GM19238 (cell line): ENCODE measurements at regions not wholly inside any gene's neighbourhood (a gene's known extent, or its start where the extent isn't known, plus 50 kb on each side); places are given as distances from the start of the nearest gene placed in this dataset.
"Not testable (repeated sequence)": the region's sequence is repeated elsewhere in the genome, so short reads cannot be mapped to it uniquely, and the experiment has no call there.

Experiments used
- DNase-seq: peaks from one replicate; pipeline ENCODE4 v3.0.0; 2011; ENCODE audit warnings: low spot score; ENCODE audit not compliant: insufficient read length

GRCh38 chr7:79953130-79953529 is 181.5 kb upstream of the GNAI1 start:
- no peak for DNase-seq

DNA sequence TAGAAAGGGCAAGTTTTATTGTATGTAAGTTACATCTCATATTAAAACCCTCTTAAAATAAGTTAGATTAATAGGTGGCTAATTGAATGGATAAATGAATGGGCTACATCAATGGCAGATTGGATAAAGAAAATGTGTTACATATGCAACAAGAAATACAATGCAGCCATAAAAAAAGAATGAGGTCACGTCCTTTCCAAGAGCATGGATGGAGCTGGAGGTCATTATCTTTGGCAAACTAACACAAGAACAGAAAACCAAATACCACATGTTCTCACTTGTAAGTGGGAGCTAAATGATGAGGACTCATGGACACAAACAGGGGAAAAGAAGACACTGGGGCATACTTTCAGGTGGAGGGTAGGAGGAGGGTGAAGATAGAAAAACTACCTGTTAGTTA is 182.2 kb upstream of the GNAI1 start:
- no peak for DNase-seq

DNA sequence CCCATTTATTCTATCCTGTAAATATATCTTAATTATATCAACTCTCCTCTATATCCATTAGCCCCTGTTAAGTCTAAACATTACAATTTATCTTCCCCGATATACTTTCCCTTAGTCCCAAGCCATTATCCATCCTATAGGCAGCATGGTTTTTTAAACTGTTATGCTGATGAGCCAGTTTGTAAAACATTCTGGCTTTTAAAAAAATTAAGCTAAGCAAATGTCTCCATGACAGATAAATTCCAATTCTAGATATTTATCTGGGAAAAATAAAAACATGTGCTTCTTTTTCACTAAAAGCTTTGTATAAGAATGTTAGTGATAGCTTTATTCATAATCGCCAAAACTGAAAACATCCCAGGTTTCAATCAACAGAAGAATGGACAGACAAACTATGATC is 183.2 kb upstream of the GNAI1 start:
- no peak for DNase-seq

- no peak for DNase-seq
These were observed 184.9 kb upstream of the GNAI1 start for GRCh38 chr7:79949778-79950177.

- DNase-seq, result no peak
These were observed 198.2 kb upstream of the GNAI1 start for GRCh38 chr7:79936281-79936983.

DNA sequence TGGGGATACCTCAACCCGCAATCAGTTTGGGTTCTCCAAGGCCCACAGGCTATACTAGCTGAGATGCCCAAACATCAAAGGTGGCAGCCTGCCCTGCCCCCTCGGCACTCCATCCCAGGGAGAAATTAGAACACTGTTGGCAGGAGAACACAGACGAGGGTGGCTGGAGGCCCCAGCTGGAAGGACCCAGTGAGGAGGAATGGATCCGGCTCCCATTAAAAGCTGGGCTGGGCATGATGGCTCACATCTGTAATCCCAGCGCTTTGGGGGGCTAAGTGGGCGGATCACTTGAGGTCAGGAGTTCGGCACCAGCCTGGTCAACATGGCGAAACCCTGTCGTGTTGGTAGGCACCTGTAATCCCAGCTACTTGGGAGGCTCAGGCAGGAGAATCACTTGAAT is 199.9 kb upstream of the GNAI1 start:
- DNase-seq, result no peak

GRCh38 chr7:79933144-79933543 is 201.5 kb upstream of the GNAI1 start:
- no peak for DNase-seq

GRCh38 chr7:79930604-79931003 is 204.0 kb upstream of the GNAI1 start:
- no peak for DNase-seq

DNA sequence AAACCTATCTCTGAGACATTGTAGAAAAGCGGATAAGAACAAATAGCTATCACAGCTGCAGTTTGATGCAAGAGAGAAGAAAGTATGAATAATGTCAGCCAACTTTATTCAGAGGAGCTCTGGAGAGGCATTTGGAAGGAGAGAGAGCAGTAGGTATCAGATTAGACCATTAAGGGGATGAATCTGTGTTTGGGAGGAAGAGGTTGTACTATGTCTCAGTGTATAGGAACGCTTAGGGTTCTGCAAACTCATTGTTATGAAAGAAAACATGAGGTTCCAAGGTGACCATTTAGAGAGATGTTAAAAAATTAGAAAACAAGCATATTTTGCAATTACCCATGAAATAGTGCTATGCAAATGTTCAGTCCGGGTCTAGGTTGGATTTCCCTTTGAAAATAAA is 207.5 kb upstream of the GNAI1 start:
- DNase-seq, result no peak

- no peak for DNase-seq
These were observed 210.7 kb upstream of the GNAI1 start for GRCh38 chr7:79923953-79924352.

DNA sequence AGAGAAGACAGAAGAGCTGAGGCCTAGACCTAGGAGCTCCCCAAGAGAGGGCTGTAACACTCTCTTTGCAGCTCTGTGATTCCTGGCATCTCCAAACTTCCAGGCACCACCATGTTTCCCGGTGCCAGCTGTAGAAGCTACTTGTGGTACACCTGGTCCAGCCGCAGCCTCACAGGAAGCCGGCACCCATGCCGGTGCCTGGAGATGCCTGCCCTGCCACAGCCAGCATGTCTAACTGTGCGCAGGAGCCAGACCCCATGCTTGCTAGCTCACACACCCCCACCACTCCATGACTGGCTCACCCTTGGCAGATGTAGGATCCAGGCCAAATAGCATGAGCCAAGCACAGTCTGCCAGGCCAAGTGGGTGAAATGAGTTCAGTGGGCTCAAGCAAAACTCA is 211.7 kb upstream of the GNAI1 start:
- DNase-seq, result no peak

DNA sequence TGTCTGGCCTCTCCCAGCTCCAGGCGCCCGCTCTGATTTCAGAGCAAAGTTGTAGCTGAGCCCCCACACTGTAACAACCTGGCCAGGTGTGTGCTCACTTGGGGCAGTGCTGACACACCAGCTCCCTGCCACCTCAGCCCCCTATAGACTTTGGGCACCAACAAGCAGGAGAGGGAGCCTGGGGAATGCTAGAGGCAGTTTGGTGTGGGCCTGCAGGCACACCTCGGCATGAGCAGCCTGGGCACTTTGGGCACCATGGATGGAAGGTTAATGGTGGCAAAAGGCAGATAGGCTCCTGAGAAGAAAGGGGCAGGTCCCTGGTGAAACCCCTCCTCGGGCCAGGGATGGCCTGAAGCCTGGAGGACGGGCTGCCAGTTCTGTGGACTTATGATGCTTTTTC is 212.7 kb upstream of the GNAI1 start:
- DNase-seq, result no peak

- not testable (repeated sequence) for DNase-seq
These were observed 216.0 kb upstream of the GNAI1 start for GRCh38 chr7:79918632-79919031.

DNA sequence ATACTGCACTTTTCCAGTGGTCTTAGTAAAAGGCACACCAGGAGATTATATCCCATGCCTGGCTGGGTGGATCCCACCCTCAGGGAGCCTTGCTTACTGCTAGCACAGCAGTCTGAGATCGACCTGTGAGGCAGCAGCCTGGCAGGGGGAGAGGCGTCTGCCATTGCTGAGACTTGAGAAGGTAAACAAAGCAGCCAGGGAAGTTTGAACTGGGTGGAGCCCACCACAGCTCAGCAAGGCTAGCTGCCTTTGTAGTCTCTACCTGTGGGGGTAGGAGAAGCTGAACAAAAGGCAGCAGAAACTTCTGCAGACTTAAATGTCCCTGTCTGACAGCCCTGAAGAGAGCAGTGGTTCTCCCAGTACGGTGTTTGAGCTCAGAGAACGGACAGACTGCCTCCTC is 219.3 kb upstream of the GNAI1 start:
- not testable (repeated sequence) for DNase-seq

- no peak for DNase-seq
These were observed 222.4 kb upstream of the GNAI1 start for GRCh38 chr7:79912213-79912633.

DNA sequence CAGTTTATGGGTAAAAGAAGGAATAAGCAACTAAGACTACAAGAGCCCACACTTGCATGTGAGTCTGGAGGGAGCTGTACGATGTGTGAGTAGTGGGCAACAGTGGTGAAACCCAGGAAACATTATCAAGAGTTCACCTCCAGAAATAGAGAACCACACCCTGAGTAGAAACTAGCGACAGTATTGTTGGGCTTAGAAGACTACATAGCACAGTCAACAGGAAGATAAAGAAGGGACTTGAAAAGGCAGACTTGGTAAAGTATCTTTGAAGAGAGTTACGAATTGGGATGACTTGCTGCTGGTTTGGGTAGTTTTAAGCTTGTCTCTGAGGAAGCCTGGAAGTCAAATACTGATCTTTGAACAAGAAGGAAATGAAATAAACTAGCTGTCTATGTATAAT is 223.2 kb upstream of the GNAI1 start:
- no peak for DNase-seq

DNA sequence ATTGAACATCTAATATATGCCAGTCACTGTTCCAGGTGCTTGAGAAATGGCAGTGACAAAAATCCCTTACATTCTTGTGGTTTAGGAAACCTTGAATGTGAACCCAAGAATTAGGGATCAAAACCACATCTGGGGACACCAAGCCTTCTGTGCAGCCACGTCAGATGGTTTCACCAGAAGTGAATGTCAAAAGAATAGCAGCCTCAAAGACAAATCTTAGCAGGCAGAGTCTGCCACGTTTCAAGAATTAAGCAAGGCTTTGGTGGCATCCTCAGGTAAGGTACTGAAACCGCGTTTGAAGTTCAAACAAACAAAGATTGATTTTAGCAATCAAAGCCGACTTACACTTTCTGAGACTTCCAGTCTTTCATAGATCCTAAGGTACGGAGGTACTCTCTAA is 225.5 kb upstream of the GNAI1 start:
- DNase-seq, result no peak

DNA sequence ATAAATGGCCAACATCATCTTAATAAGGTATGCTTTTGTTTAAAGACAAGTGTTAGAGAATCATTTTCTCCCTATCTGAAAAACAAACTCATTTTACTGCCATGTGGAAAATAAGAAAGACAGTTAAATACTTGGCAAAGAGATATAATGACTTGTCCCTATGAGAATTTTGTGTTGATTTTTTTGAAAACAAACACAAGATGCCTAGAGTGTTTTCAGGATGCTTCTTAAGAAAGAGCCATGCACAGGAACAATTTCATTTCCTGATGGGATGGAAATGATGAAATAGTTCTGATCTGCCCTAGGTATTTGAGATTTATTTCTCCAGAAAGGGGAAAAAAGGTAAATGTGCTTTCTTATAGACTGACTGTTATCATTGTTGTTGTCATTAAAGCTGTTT is 237.5 kb upstream of the GNAI1 start:
- DNase-seq, result no peak

DNA sequence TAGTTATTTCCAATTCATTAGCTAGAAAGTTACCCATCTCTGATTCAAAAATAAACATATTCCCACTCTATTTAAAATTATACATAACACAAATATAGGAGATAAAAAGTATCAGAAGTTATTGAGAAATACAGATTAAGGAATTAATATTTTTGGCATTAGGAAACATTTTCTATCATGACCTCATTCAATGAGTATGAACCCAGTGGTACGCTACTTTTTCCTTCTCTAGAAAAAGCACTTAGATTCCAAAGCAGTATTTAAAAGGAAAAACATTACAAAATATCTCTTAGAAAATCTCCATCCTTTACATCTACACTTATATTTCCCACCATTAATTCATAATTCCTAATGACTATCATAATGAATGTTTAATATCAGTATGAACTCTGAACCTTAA is 240.6 kb upstream of the GNAI1 start:
- DNase-seq, result no peak

DNA sequence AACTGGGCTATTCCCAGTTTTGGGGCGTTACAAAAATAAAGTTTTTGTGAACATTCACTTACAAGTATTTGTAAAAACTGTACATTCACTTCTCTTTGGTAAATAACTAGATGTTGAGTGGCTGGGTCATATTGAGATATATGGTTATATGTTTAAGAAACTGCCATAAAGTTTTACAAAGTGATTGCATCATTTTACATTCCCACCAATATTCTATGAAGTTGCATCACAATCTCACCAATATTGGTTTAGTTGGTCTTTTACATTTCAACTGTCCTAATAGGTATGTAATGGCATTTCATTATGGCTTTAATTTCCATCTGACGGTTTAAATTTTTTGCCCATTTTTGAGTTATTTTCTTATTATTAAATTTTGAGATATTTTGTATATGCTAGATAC is 251.7 kb upstream of the GNAI1 start:
- no peak for DNase-seq

GRCh38 chr7:79880312-79880711 is 254.3 kb upstream of the GNAI1 start:
- no peak for DNase-seq

DNA sequence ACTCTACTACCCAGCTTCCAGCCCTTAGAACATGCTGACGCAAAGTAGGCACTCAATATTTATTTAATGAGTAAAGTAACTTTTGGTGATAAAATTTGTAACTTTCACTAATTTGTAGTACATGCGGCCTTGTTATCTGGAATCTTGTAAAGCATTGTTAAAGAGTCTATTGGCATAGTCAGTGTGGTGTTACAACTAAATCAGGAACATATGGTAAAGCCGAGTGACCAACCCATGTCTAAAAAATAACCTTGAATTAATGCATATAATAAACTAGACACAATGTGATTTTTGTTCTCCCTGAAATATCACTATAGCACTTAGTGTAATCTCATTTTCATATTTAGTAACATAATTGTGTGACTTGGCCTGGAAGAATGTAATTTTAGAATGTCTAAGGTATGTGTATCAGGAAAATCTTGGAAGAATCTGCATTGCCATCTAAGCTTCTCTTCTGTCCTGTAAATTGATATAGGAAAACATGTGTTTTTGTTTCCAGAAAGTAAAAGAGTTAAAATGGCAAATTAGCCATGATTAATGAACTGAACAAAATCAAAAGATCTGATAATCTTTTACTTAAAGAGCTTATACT is 256.7 kb upstream of the GNAI1 start:
- no peak for DNase-seq

GRCh38 chr7:79876848-79877252 is 257.8 kb upstream of the GNAI1 start:
- DNase-seq, result no peak
